Motor neuron (in vitro differentiated cells): ENCODE measurements at regions not wholly inside any gene's neighbourhood (a gene's known extent, or its start where the extent isn't known, plus 50 kb on each side); places are given as distances from the start of the nearest gene placed in this dataset.
"Not testable (repeated sequence)": the region's sequence is repeated elsewhere in the genome, so short reads cannot be mapped to it uniquely, and the experiment has no call there.

Experiments used
- ATAC-seq, 8 experiments: fragments of 200-7000 bp; cut with Tn5 transposase; replicated peaks in 6 of 8; 2 replicates each; pipeline ENCODE4 v1.8.0; 2021; ENCODE audit warnings: mild to moderate bottlenecking in 8 of 8, moderate library complexity in 8 of 8
- H3K27ac ChIP-seq, 2 donors: fragments of 250-450 bp; sonication (Bioruptor Pico); 2 replicates each; pipeline ENCODE4 v1.9.0; 2021; ENCODE audit warnings: antibody characterized with exemption in 2 of 2, mild to moderate bottlenecking in 2 of 2, moderate library complexity in 1 of 2
- H3K4me1 ChIP-seq, 2 donors: fragments of 250-450 bp; sonication (Bioruptor Pico); replicated peaks in 1 of 2; 2 replicates each; pipeline ENCODE4 v1.6.1; 2021; ENCODE audit warnings: antibody characterized with exemption in 2 of 2, mild to moderate bottlenecking in 2 of 2, moderate library complexity in 1 of 2
- H3K4me3 ChIP-seq, 5 donors: fragments of 250-450 bp; sonication (Bioruptor Pico); 2 replicates each; pipeline ENCODE4 v1.9.0; 2021; ENCODE audit warnings: antibody characterized with exemption in 5 of 5, mild to moderate bottlenecking in 5 of 5, moderate library complexity in 4 of 5
- whole genome bisulfite sequencing, 10 experiments: fragments of 450-650 bp; shearing (Covaris generic); methylation state at CpG; one replicate each; pipeline ENCODE4 v1.0.0; 2022; 5-methylcytosine and 5-hydroxymethylcytosine counted together
- in situ Hi-C, 9 experiments: fragments of 400-800 bp; cut with MboI; loops; one replicate each; pipeline ENCODE4 v1.15.0; 2021; ENCODE audit warnings: low sequenced_read_pairs in 9 of 9, low pct_unique_long_range_greater_than_20kb in 2 of 9; ENCODE audit not compliant: unreplicated experiment in 9 of 9

DNA sequence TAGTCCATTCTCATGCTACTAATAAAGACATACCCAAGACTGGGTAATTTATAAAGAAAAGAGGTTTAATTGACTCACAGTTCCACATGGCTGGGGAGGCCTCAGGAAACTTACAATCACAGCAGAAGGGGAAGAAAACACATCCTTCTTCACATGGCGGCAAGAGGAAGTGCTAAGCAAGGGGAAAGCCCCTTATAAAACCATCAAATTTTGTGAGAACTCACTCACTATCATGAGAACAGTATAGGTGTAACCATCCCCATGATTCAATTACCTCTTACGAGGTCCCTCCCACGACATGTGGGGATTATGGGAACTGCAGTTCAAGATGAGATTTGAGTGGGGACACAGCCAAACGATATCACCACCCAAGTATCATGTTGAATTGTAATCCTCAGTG, 52.7 kb upstream of the FOXO6 start:
- WGBS, 10 experiments, result 50 to 84% (median 70%) methylated on average over 1 to 4 of the region's 4 CpGs; no CpG with 5 or more reads in 3 of the 10 experiments
- not testable (repeated sequence) for H3K27ac ChIP-seq, ATAC-seq, H3K4me3 ChIP-seq, H3K4me1 ChIP-seq
- in situ Hi-C loops, result loop anchor here in 1 of 9 experiments (25.0 kb wide), 1 partner anchor 104 kb away; no protein-coding TSS in a partner anchor

DNA sequence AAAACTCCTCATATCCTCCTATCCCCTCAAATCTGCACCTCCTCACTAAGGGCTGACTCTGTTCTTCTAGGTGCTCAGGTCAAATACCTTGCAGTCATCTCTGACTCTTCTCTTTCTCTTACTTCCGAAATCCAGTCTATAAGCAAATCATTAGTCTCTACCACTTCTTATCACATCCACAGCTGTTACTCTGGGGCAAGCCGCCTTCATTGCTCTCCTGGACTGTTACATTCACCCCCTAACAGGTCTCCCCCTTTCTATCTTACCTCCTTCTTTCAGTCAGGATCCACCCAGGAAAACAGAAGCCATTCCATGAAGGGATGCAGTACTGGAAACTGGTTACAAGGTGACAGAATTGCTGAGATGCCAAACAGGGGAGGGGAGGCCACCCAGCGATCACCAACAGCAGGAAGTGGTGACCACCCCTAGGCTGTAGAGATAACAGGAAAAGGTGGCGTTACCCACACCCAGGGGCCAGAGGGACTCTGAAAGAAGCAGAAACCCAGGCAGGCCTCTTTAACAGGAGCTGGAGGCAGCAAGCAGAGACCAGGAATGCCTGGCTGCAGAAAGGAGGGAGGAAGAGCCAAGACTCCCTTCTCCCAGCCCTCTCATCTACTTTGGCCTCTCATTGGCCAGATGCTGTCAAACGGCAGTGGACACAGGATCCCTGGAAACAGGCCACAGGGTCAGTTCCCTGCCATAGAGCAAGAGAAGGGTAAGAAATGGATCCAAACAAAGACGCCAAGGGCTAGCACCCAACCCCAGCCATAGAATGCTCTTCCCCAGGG, 55.5 kb upstream of the FOXO6 start:
- Histone ChIP-seq H3K4me3 (no peak overlapping the region), H3K27ac (no peak overlapping the region), H3K4me1 (peaks cover 0 to 5% of the 10 kb centered on the region in 2 donors)
- 26 to 83% (median 70%) methylated on average over 1 to 6 of the region's 6 CpGs; no CpG with 5 or more reads in 1 of the 10 experiments for WGBS, 10 experiments
- no peak for ATAC-seq
- in situ Hi-C loops, result loop anchor here in 1 of 9 experiments (25.0 kb wide), 1 partner anchor 107 kb away; no protein-coding TSS in a partner anchor

DNA sequence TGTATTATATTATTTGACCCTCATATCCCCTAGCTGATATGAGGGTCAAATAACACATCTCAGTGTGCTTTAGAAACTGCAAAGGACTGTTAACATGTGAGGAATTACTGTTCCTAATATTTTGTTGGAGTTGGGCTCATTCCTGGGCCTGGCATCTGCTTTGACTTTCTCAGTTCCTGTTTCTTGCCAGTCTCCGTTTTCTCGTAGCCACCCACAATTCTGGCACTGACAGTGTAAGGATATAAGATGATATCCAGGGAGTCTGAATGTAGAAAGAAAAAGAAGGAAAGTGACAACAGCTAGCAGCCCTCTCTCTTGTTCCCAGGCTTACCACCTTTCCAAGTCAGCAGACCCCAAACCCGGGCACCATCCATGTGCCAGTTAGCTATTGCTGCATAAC, 54.4 kb upstream of the SCMH1 start:
- WGBS, 10 experiments, result 30 to 95% (median 71%) methylated on average over 2 to 3 of the region's 3 CpGs; no CpG with 5 or more reads in 3 of the 10 experiments
- Histone ChIP-seq H3K27ac (no peak overlapping the region), H3K4me3 (no peak overlapping the region), H3K4me1 (peaks cover 13 to 19% of the 10 kb centered on the region in 2 donors)
- no peak for ATAC-seq
- in situ Hi-C loops, result loop anchor here in 7 of 9 experiments (25.0 kb wide), 1 partner anchor 116 kb away; no protein-coding TSS in a partner anchor

DNA sequence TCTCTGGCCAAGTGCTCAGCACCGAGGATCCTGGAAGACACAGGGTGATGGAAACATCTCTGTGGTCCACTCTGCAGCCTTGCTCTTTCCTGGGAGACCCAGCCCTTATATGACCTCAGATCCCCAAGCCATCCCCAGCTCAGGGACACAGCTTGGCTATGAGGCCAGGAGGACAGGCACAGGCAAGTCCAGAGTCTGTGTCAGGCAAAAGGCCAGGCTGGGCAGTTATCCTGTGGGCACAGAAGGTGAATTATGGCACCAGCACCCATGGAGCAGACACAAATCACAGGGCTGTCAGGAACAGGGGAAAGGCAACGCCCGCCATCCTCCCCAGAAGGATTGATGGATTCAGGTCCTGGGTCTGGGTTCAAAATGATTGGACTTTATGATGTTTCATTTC, 52.1 kb upstream of the SCMH1 start:
- Histone ChIP-seq H3K4me3 (no peak overlapping the region), H3K4me1 (peaks cover 16 to 19% of the 10 kb centered on the region in 2 donors), H3K27ac (peak overlapping the region in 1 of 2 donors; percentile 35)
- in situ Hi-C loops, result loop anchor here in 7 of 9 experiments (25.0 kb wide), 1 partner anchor 118 kb away; no protein-coding TSS in a partner anchor
- ATAC-seq, result peak in 5 of 8 experiments; percentile 21 to 79 (median 57)
- WGBS, 10 experiments, result 20 to 72% (median 50%) methylated on average over 1 to 3 of the region's 3 CpGs; no CpG with 5 or more reads in 5 of the 10 experiments

DNA sequence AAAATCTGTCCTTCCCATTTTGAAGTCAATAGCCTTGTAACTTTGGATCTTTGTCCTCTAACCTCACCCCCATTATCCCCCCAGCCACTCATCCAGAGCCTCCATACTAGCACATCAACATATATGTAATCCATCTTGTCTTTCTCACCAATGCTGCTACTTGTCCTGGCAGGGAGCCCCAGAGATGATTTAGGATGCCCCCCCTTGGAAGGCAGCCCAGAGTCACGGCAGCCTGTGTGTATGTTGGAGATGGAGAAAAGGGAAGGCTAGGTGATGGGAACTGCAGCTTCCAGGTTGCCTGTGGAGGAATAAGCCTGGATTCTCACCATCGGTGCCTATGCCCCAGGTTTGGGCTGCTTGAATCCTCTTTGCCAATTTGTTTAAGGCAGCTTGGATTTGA, 51.7 kb upstream of the SCMH1 start:
- peak in 5 of 8 experiments; percentile 25 to 69 (median 56) for ATAC-seq
- 14 to 100% (median 50%) methylated on average over 1 to 2 of the region's 2 CpGs; no CpG with 5 or more reads in 5 of the 10 experiments for WGBS, 10 experiments
- no peak overlapping the region for H3K4me3 ChIP-seq
- in situ Hi-C loops, result loop anchor here in 7 of 9 experiments (25.0 kb wide), 1 partner anchor 119 kb away; no protein-coding TSS in a partner anchor
- peak overlapping the region in 1 of 2 donors; percentile 35 for H3K27ac ChIP-seq
- H3K4me1 ChIP-seq, result peaks cover 16 to 19% of the 10 kb centered on the region in 2 donors
